ENCODE measurements at regions not wholly inside any gene's neighbourhood (a gene's known extent, or its start where the extent isn't known, plus 50 kb on each side); places are given as distances from the start of the nearest gene placed in this dataset.

DNA sequence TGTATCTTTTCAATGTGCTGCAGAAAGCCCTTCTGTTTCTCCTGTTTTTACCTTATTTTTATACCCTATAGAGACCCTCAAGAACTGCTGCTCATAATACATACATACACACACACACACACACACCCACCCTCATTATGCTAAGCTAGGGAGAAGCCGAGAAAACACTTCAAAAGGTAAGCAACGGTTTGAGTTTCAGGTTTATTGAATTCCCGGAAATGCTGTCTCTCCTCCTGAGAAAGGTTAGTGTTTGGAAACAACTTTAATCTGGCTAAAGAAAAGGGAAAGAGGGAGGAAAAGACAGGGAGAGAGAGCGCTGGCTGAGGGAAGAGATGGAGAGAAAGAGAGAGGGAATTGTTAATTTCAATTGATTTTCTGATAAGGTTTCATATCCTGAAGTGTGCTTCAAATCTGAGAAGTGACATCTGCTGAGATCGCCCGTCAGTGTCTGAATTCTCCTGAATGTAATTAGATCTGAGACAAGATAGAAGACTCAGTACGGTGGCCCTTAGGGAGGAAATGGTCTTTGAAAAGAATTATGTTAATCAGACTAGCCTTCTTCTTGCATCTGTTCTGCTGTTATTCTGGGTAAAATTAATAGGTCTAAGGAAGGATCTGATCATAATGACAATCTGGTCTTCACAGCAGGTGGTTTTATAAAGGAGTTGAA, 169.1 kb downstream of the NXPE2 start:
- H3K36me3 ChIP-seq (replicated peaks): no peaks in the 10 kb centered on the region
- no peak overlapping the region for H3K27ac ChIP-seq
- in situ Hi-C loops (cut with HindIII; ENCODE audit: low pct_ligation_motif_present, low sequenced_read_pairs): no loop called here
- H3K27me3 ChIP-seq (replicated peaks): no peaks in the 10 kb centered on the region
- no peak for DNase-seq
- no peak for TF ChIP-seq CTCF (IDR thresholded peaks at IDR 0.05; ENCODE audit: low read depth, low read length, missing control alignments)
- no peak overlapping the region for H3K4me3 ChIP-seq (ENCODE audit: low read depth, low read length)

DNA sequence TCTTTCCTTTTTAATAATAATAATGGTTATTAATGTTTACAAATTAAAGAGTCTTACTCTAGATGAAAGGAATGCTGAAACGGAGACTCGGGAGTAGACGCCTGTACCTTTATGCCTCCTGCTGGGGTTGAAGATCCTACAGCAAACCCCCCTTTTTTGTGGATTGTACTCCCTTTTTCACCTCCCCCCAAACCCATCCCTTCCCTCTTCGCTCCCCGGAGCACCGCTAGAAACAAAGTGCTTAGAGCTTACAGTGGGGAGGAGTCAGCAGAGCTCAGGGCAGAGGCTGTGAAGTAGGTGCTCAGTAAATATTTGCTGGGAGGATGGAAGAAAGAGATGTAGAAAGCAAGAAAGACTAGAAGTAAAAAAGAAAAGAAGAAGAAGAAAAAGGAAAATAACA, 169.7 kb downstream of the NXPE2 start:
- H3K27ac ChIP-seq: no peak overlapping the region
- no peaks in the 10 kb centered on the region for H3K27me3 ChIP-seq (replicated peaks)
- no peaks in the 10 kb centered on the region for H3K36me3 ChIP-seq (replicated peaks)
- in situ Hi-C loops (cut with HindIII; ENCODE audit: low pct_ligation_motif_present, low sequenced_read_pairs): no loop called here
- DNase-seq: no peak
- H3K4me3 ChIP-seq (ENCODE audit: low read depth, low read length): no peak overlapping the region
- TF ChIP-seq CTCF (IDR thresholded peaks at IDR 0.05; ENCODE audit: low read depth, low read length, missing control alignments): no peak

DNA sequence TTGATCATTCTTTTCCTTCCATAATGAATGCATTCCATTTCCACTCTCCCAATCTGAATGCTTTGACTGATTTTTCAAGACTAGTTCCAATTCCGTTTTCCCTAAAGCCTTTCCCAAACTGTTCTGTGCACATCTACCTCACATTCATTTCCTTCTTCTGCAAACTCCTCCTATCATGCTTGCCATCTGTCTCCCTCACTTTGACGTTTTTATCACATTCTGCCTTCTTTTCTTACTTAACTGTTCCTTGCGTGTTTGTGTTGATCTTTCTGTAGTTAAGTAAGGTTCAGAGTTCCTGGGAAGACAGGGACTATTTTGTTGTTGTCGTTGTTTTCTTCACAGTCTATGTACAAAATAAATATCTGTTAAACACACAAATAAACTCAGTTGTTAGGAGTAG, 179.0 kb downstream of the NXPE2 start:
- no peak overlapping the region for H3K27ac ChIP-seq
- no peak for DNase-seq
- H3K4me3 ChIP-seq (ENCODE audit: low read depth, low read length): no peak overlapping the region
- in situ Hi-C loops (cut with HindIII; ENCODE audit: low pct_ligation_motif_present, low sequenced_read_pairs): no loop called here
- H3K27me3 ChIP-seq (replicated peaks): no peaks in the 10 kb centered on the region
- TF ChIP-seq CTCF (IDR thresholded peaks at IDR 0.05; ENCODE audit: low read depth, low read length, missing control alignments): no peak
- no peaks in the 10 kb centered on the region for H3K36me3 ChIP-seq (replicated peaks)

- no peak for TF ChIP-seq CTCF (IDR thresholded peaks at IDR 0.05; ENCODE audit: low read depth, low read length, missing control alignments)
- no peaks in the 10 kb centered on the region for H3K36me3 ChIP-seq (replicated peaks)
- H3K27ac ChIP-seq: no peak overlapping the region
- H3K27me3 ChIP-seq (replicated peaks): no peaks in the 10 kb centered on the region
- DNase-seq: no peak
- in situ Hi-C loops (cut with HindIII; ENCODE audit: low pct_ligation_motif_present, low sequenced_read_pairs): no loop called here
- no peak overlapping the region for H3K4me3 ChIP-seq (ENCODE audit: low read depth, low read length)
Measured at GRCh38 chr11:114864896-114865295, 186.6 kb downstream of the NXPE2 start.

DNA sequence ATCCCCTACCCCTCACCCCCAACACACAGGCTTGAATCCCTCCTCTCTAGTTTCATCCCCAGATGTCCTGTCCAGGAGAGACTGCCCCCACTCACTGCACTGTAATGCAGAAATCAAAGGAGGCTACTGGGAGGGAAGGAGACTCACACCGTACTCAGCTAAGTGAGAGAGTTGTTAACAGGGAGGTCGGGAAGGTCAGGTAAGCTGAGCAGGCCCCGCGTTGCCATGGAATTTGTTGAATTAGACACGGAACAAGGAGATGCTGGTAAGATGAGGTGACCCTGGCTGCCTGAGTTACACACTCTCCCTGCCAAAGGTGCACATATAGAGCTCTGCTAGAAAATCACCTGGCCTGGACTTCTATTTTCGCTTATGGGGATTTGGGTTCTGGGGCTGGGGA, 197.9 kb downstream of the NXPE2 start:
- H3K4me3 ChIP-seq (ENCODE audit: low read depth, low read length): no peak overlapping the region
- H3K27me3 ChIP-seq (replicated peaks): no peaks in the 10 kb centered on the region
- H3K36me3 ChIP-seq (replicated peaks): no peaks in the 10 kb centered on the region
- in situ Hi-C loops (cut with HindIII; ENCODE audit: low pct_ligation_motif_present, low sequenced_read_pairs): no loop called here
- DNase-seq: no peak
- TF ChIP-seq CTCF (IDR thresholded peaks at IDR 0.05; ENCODE audit: low read depth, low read length, missing control alignments): no peak
- no peak overlapping the region for H3K27ac ChIP-seq

- Histone ChIP-seq H3K27ac (no peak overlapping the region), H3K4me3 (ENCODE audit: low read depth, low read length) (no peak overlapping the region), H3K36me3 (replicated peaks) (no peaks in the 10 kb centered on the region), H3K27me3 (replicated peaks) (no peaks in the 10 kb centered on the region)
- DNase-seq: no peak
- in situ Hi-C loops (cut with HindIII; ENCODE audit: low pct_ligation_motif_present, low sequenced_read_pairs): no loop called here
- no peak for TF ChIP-seq CTCF (IDR thresholded peaks at IDR 0.05; ENCODE audit: low read depth, low read length, missing control alignments)
Measured at GRCh38 chr11:114877976-114878375, 199.6 kb downstream of the NXPE2 start.

Measured in brain microvascular endothelial cell (primary cell).